Esophagus muscularis mucosa (tissue), 3 donors: ENCODE measurements at regions not wholly inside any gene's neighbourhood (a gene's known extent, or its start where the extent isn't known, plus 50 kb on each side); places are given as distances from the start of the nearest gene placed in this dataset.

Experiments used
- POLR2A ChIP-seq: fragments of 450-650 bp; IDR thresholded peaks from one replicate; pipeline ENCODE4 v1.6.1; 2017; ENCODE audit warnings: antibody characterized with exemption, moderate library complexity, mild to moderate bottlenecking, low read depth
- POLR2AphosphoS5 ChIP-seq, 2 donors: sonication (generic); formaldehyde crosslinking; IDR thresholded peaks; one replicate each; pipeline ENCODE4 v1.6.1; 2017; ENCODE audit warnings: antibody characterized with exemption in 2 of 2
- TF ChIP-seq, protein P1 (sequence below), 3 experiments: fragments of 200-600 bp in 2 of 3; fragments of 450-650 bp in 1 of 3; sonication (generic) in 2 of 3; IDR thresholded peaks; one replicate each; pipeline ENCODE4 v1.5.1; 2017 to 2019; ENCODE audit warnings: antibody characterized with exemption in 3 of 3, mild to moderate bottlenecking in 2 of 3, moderate library complexity in 1 of 3

DNA sequence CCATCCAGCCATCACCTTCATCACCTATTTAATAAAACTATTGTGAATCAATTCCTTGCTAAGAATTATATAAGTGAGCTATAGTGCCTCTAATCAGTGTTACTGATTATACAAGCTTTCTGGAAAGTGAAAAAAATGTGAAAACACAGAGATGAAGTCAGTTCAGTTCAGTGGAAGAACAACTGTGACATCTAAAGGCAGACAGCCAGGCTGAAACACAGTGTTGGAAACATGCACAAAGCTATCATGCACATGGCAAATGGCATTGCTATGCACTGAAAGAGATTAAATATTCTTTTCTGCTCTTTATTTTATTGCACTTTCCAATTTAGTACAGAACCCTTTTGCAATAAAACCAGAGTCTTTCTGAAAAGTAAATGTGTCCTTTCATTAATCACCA, 294.0 kb downstream of the RBM26 start:
- TF ChIP-seq, protein P1, sequence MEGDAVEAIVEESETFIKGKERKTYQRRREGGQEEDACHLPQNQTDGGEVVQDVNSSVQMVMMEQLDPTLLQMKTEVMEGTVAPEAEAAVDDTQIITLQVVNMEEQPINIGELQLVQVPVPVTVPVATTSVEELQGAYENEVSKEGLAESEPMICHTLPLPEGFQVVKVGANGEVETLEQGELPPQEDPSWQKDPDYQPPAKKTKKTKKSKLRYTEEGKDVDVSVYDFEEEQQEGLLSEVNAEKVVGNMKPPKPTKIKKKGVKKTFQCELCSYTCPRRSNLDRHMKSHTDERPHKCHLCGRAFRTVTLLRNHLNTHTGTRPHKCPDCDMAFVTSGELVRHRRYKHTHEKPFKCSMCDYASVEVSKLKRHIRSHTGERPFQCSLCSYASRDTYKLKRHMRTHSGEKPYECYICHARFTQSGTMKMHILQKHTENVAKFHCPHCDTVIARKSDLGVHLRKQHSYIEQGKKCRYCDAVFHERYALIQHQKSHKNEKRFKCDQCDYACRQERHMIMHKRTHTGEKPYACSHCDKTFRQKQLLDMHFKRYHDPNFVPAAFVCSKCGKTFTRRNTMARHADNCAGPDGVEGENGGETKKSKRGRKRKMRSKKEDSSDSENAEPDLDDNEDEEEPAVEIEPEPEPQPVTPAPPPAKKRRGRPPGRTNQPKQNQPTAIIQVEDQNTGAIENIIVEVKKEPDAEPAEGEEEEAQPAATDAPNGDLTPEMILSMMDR (IDR thresholded peaks at IDR 0.05), result no peak
- no peak for TF ChIP-seq POLR2A
- TF ChIP-seq POLR2AphosphoS5 (IDR thresholded peaks at IDR 0.05), result no peak
